GM19395 (cell line): ENCODE measurements at regions not wholly inside any gene's neighbourhood (a gene's known extent, or its start where the extent isn't known, plus 50 kb on each side); places are given as distances from the start of the nearest gene placed in this dataset.
"Not testable (repeated sequence)": the region's sequence is repeated elsewhere in the genome, so short reads cannot be mapped to it uniquely, and the experiment has no call there.

Experiments
- ATAC-seq: cut with Tn5 transposase; IDR thresholded peaks from one replicate; pipeline ENCODE4 v1.9.1; 2021; ENCODE audit warnings: mild to moderate bottlenecking, moderate library complexity; ENCODE audit not compliant: unreplicated experiment

GRCh38 chr12:92244036-92244435, 98.4 kb upstream of the BTG1 start:
- no peak for ATAC-seq

DNA sequence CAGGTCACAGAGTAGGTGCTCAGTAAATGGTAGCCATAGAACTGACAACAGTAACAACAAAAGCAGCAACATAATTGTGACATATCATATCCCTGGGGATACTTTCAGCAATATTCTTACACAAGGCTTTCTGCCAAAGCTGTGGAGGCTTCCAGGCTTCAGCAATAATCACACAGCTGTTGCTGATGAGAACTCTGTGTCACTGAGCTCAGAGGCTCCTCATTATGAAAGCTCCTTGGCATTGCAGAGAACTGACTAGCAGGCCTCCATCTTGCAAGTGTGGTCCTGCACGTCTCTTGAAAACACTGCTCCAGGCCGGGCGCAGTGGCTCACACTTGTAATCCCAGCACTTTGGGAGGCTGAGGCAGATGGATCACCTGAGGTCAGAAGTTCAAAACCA, 97.3 kb upstream of the BTG1 start:
- no peak for ATAC-seq

DNA sequence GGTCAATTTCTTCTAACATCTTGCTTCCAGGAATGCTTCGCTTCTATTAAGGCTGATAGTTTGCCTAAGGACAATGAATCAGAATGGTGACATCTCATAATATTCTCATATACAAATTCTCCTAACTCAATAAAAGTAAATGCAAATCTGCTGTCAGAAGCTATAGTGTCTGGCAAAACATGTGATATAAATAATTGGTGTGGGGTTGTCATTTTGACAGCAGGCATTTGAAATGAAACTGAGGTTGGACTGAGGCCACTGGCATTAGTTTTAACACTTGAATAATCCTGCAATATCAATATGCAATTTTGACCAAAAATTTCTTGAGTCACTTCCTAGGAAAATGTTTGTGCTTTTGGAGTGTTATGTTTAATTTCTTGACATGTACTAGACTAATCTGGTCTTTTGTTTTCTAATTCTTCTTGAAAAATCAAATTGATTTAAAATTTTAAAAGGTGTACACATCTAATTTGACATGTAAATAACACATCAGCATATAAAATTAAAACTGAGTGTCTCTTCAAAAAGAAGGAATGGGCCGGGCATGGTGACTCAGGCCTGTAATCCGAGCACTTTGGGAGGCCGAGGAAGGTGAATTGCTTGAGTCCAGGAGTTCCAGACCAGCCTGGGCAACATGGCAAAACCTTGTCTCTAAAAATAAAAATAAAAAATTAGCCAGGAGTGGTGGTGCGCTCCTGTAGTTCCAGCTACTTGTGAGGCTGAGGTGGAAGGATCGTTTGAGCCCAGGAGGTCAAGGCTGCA, 92.3 kb upstream of the BTG1 start:
- no peak for ATAC-seq

DNA sequence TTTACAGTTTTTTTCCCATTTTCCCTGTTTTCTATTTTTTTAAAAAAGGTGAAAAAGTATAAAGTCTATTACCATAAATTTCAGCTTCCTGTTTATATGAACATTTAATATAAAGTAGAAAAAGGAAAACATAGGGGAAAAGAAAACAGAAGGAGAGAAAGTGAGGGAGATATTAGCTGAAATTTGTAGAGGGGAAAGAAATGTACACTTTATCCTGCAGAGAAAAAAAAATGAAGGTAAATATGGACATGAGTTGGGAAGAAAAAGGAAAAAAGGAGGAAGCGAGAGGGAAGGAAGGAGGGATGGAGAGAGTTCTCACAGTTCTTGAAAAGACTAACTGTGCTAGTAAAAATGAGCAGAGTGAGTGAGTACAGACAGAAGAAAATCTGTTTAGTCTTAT, 91.6 kb upstream of the BTG1 start:
- ATAC-seq: no peak

DNA sequence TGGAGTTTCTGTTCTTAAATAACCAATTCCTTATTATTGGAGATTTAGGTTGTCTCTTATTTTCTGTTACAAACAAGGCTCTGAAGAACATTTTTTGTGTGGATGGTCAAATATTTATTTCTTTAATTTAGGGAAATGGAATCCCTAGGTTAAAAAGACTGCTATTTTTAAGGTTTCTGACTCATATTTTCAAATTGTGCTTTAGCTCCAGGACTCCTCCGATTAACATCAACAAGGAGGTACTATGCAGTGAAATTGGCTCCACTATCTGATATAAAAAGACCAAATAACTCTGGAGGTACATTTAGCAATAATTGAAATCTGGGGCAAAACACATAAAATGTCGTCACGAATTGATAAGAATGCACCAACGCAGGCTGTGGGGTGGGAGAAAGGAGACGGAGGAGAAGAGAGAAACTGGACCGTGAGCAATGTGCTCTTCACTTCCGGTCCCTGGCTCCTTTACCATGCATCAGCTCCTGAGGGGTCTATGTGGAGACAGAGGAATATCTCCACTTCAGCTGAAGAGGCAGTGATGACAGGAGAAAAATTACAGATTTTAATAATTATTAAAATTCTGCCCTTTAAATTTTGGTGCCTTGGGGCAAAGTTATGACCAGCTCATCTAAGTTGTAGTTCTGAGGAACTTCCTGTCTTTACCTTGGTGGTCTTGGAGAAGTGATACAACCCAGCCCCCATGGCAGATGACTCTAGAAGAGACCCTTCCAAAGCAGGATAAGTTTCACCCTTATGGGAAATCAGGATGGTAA, 90.2 kb upstream of the BTG1 start:
- no peak for ATAC-seq

- no peak for ATAC-seq
Measured at GRCh38 chr12:92234533-92234932, 88.9 kb upstream of the BTG1 start.

GRCh38 chr12:92233346-92234015, 87.8 kb upstream of the BTG1 start:
- ATAC-seq: no peak

DNA sequence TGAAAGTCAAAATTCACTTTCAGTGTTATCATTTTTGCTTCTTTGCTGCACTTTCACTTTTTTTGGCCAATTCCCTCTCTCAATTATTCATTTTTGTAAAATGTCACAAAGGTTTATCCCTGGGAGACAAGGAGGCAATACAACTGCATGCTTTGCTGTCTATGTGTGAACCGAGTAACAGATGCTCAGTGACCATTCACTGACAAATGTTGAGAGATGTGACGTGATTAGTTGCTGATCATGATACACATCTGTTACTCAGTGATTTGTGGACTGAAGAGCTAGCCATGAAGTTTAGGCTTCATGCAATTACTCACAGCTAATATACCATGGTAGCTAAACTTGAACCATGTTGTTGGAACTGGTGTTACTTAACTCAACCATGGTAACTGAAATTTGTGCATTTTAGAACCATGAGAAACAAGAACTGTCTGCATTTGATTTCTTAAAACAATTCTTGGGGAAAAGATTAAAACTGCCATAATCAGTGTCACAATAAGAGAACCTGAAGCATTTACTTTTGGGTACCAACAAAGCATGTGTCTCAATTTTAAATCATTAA, 86.8 kb upstream of the BTG1 start:
- ATAC-seq: not testable (repeated sequence)

- not testable (repeated sequence) for ATAC-seq
Measured at GRCh38 chr12:92231945-92232344, 86.3 kb upstream of the BTG1 start.

DNA sequence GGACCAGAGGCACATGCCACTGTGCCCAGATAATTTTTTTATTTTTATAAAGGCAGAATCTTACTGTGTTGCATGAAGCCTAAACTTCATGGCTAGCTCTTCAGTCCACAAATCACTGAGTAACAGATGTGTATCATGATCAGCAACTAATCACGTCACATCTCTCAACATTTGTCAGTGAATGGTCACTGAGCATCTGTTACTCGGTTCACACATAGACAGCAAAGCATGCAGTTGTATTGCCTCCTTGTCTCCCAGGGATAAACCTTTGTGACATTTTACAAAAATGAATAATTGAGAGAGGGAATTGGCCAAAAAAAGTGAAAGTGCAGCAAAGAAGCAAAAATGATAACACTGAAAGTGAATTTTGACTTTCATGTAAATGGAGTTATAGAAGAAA, 85.9 kb upstream of the BTG1 start:
- ATAC-seq: not testable (repeated sequence)

GRCh38 chr12:92229381-92229780, 83.7 kb upstream of the BTG1 start:
- ATAC-seq: no peak

- no peak for ATAC-seq
Measured at GRCh38 chr12:92226961-92227360, 81.3 kb upstream of the BTG1 start.

GRCh38 chr12:92226071-92226661, 80.5 kb upstream of the BTG1 start:
- no peak for ATAC-seq

- no peak for ATAC-seq
Measured at GRCh38 chr12:92224685-92225331, 79.2 kb upstream of the BTG1 start.

DNA sequence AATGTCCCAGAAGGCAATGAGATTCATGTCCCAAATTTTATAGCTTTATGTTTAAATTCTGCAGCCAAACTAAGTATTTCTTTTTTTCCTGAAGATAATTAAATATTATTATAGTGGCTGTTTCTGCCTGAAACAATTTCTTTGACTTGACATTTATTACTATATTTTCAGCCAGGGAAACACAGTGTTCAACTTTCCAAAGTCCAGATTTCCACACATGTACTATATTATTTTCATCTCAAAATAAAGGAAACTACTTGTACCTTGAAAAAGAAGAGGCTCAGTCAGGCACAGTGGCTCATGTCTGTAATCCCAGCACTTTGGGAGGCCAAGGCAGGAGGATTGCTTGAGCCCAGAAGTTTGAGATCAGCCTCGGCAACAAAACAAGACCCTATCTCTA, 77.8 kb upstream of the BTG1 start:
- no peak for ATAC-seq

DNA sequence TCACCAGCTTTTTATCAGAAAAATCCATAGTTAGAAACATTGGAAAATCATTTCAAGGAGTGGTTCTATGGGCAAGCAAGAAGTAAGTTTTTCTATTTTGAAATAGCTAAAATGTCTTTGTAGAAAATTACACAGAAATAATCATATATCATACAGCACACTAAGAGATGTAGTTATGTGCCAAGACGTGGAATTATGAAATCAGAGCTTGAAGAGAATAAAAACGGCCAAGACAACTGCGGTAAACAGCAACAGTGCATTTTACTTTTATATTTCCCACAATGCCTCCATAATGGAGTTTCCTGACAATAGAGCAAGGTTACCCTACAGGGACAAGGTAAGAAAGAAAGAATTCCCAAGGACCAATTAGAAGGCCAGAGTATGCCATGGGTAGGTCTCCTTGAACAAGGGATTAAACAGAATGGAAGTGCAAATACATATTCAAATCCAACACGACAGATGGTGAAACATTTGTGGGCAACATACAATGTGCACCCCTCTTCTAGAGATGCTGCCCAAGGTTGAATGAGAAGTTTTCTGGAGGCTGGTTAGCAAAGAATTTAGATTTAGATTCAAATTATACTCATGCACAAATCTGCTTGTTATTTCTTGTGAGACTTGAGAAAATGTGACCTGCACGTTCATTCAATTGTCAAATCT, 76.1 kb upstream of the BTG1 start:
- no peak for ATAC-seq

DNA sequence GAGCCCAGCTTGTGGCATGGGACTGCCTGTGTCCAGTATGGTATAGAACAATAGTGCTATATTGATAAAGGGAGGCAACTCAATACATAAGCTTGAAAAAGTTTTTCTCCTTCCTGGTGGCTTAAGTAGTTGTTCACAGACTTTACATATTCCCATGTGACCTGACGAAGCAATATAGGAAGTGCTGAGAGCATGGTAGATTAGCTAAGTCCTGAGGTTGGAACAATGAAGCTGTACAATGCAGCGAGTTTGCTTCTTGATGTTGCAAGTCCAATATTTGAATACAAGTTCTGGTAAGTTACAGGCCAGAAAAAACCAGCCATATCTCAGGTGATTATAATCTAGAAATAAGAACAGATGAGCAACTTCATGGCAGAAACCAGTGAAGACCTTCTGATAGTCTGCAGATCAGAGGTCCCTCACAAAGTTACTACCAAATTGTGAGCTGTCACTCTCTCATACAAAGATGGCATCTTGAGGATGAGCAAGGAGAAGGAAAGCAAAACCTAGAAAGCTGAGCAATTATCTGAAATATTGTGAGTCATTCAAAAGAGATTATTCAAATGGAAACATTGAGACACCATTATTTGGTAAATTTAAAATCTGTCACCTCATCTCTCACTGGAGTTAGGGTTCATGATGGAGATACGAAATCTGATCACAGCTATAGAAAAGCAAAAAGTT, 72.9 kb upstream of the BTG1 start:
- no peak for ATAC-seq

- ATAC-seq: no peak
Measured at GRCh38 chr12:92216092-92216491, 70.4 kb upstream of the BTG1 start.

DNA sequence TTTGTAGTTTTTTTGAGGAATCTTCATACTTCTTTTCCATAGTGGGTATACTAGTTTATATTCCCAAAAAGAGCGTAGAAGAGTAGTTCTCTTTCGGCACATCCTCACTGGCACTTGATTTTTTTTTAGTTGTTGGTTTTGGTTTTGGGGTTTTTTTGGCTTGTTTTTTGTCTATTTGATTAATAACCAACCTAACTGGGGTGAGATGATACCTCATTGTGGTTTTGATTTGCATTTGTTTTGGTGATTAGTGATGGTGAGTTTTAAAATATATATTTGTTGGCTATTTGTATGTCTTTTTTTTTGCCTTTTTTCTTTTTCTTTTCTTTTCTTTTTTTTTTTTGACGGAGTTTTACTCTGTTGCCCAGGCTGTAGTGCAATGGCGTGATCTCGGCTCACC, 69.7 kb upstream of the BTG1 start:
- no peak for ATAC-seq

- no peak for ATAC-seq
Measured at GRCh38 chr12:92213166-92213565, 67.5 kb upstream of the BTG1 start.
